Astrocyte of the hippocampus (primary cell): ENCODE measurements at regions not wholly inside any gene's neighbourhood (a gene's known extent, or its start where the extent isn't known, plus 50 kb on each side); places are given as distances from the start of the nearest gene placed in this dataset.

Source experiments
- DNase-seq: peaks from one replicate; pipeline ENCODE4 v3.0.0; 2011; ENCODE audit warnings: low read depth, low spot score

DNA sequence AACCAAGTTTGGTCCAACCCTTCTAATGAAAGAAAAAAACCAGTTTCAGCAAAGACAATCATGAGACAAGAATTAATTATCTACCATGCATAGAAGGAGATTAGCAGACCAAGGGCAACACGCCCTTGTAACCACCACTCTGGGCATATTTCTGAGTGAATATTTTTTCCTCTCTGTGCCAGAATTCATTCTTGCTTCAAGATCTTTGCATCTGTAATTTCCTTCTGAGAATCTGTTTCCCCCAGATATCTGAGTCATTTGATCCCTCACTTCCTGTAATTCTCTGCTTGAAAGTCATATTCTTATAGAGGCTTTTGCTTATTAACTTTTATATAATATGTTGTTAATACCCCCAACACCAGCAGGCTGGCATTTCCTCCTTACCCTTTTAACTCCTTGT lies 243.7 kb downstream of the SLC16A7 start:
- no peak for DNase-seq

DNA sequence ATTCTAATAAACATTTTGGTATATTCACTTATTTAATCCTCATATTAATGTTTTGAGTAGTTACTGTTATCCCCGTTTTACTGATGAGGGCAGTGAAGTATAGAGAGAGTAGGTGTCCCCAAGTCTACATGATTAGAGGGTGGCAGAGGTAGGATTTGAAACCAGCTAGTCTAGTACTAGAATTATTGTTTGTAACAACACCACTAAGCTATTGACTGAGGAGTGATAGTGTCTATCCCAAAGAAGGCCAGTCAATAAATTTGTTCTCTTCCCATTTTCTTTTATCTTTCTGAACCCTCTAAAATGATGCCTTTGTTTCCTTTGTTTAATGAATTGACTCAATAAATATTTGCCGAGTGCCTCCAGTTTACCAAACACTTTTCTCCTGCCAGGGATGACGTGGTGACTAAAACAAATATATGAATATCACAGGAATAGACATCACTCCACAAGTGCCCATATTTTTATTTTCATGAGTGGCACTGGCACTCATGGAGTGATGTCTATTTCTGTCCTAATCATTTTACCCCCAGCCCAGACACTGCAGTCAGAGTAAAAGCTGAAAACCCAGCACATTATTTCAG lies 247.5 kb downstream of the SLC16A7 start:
- DNase-seq, result no peak

DNA sequence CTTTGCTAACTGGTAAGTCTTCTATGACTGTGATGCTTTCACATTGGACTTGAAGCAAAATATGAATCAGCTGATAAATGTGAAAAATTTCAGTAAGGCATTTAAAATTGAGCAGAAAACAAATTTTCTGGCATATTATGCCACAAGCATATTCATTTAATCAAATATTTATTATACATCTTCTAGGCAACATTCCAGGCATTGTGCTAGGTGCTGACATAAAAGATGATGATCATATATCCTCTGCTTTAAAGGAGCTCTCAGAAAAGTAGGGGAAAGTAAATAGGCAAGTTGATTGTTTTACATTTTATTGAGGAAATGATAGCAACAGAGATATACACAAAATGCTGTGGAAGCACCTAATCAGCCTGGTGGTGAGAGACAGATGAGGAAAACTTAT lies 248.9 kb downstream of the SLC16A7 start:
- DNase-seq, result no peak

DNA sequence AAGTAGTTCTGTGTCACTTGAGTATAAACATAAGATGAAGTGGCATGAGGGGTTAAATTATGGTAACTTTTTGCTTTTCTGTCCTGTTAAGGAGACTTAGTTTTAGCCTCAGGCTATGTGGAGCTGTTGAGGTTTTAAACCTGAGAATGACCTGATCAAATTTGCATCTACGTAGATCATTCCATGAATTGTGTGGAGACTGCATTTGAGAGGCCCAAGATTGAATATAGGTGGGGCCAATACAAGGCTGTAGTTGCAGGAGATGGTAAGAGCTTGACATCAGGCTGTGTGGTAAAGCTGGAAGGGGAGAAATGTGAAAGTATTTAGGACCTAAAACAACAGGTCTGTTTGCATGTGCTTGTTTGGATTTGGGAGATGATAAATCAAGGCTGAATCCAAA lies 249.5 kb downstream of the SLC16A7 start:
- DNase-seq, result no peak

DNA sequence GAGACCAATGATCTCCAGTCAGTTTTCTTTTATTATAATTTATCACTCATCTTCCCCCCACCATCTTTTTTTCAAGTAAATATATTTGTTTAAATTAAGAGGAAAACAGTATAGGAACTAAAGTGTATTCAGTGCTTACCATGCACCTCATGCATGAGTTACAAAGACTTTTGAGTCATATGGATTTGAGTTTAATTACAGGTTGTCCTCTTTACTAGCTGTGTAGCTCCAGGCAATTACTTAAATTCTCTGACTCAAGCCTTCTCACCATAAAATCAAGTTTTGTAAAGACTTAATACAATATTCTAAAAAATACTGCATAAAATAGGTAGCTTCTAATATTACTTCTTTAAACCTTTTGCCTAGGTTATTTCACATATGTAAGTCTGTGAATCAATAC lies 251.3 kb downstream of the SLC16A7 start:
- no peak for DNase-seq

DNA sequence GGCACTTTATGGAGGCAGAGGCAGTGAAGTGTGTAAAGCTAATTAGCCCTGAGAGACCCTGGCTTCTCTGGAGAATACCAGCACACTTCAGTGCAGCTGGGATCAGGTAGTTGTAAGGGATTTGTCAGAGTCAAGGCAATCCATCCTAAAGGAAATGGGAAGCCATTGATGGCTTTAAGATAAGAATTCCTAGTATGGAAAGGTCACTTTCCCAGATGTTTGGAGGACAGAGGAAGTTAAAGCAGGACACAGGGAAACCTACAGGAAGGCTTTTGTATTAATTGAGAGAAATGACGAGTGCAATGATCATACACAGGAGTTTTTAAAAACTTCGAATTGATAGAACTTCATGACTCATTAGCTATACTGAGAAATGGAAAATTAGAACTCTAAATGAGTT lies 254.4 kb downstream of the SLC16A7 start:
- DNase-seq, result no peak

DNA sequence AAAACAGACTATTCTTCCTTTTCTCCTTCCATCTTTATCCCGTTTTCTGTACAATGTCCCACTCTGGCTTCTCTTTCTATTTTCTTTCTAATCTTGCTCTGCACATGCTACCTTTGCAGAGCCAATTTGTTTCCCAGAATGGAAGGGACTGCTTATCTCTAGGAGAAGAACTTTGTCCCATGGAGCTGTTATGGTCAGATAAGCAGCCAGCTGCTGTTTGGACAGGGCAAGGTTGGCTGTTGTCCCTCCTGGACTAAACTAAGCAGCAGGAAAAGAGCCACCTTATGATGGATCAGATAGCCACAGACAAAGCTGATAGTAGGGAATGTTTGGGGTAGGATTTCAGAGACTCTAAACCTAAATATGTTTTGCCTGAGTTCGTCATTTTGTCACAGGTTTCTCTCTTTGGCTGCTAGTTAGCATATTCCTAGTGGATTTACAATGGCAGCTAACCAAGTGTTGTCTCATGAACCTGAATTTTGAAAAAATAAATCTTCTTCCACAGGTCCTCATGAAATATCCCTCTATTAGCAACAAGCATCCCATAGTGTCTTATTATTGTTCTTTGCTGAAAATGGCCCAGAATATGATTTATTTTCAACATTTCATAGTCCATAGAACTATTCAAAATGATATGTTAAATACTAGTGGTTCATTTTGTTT lies 262.8 kb downstream of the SLC16A7 start:
- no peak for DNase-seq

DNA sequence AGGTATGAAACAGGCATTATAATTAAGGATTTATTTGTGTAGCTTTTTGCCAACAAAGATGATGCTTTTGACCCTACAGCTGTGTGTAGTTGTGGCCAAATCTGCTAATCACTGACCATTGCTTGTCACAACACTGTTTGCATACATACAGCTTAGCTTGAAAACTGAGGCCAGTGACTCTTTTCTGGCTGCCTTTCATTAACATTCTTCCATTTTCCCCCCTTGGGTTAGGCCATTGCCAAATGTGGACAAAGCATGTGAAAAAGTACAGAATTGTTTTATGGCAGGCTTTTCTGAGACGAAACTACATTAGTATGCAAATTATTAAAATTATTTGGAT lies 263.3 kb downstream of the SLC16A7 start:
- DNase-seq, result no peak

DNA sequence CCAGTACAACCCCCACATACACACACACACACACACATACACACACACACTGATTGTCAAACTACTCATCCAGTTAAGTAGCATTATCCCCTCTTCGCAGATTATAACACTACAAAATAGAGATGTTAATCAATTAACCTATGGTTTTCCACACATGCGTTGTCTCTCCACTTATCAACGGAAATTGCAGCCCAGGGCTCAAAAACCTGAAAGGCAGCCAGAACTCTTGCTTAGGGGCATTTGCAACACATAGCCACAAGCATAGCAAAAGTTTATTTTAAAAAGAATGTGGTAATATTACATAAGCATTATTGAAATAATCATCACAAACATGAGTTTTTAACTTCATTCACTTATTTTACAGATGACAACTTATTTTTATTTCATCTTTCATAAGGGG lies 265.8 kb downstream of the SLC16A7 start:
- DNase-seq, result no peak

DNA sequence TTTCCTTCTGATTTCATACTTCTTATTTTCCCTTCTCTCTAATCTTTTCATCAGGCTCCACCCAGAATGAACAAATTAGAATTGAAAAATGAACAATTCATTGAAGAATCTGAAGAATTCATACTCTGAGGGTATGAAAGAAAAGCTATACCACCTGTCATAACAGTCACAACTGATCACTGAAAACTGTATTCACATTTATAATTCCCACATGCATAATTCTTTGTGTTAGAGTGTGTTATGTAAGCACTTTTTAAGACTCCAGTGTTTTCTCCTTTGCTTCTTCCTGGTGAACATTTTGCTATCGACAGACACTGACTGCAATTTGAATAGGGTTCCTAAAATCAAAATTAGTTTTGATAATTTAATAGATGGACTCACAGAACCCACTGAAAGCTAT lies 271.2 kb downstream of the SLC16A7 start:
- no peak for DNase-seq

DNA sequence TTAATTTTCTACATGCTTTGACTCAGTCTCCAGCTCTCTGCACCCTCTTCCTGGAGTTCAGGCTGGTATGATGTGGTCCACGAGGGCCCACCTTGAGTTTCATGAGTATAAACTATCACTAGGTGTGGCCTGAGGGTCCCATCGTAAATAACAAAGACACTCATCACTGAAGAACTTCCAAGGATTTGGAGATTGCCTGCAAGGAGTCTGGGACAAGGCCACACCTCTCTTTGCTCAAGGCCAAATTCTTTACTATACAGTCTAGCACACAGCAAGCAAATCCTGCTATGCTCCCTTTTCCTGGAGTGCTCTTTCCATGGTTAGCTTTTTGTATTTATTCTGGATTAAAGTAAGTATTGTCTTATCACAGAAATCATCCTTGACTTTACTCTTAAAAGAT lies 271.9 kb downstream of the SLC16A7 start:
- DNase-seq, result no peak

DNA sequence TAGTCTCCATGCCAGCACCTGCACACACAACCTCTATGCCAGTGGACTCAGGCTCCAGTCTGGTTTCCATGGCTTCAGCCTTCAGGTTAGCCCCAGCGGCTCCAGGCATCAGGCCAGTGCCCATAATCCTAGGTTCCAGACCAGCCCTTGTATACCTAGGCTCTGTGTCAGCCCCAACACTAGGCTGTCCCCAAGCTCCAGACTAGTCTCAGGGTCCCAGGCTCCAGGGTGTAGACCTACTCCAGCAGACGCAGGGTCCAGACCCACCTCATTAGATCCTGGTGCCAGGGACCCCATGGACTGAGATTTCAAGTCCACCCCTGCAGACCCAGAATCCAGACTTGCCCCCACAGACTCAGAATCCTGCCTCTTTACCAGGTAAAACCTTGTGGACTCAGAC lies 275.9 kb downstream of the SLC16A7 start:
- no peak for DNase-seq

DNA sequence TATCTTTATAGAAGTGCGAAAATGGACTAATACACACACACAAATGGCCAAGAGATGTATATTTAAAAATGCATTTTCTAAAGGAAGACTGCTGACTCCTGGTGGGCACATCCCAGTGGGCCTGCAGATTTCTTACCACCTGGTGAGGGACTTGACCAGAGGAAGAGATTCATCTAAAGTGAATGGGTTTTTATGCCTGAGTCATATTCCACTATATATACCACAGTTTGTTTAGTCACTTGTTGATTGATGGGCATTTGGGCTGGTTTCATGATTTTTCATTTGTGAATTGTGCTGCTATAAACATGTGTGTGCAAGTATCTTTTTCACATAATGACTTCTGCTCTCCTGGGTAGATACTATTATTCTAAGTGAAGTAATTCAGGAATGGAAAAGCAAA lies 277.3 kb downstream of the SLC16A7 start:
- no peak for DNase-seq

DNA sequence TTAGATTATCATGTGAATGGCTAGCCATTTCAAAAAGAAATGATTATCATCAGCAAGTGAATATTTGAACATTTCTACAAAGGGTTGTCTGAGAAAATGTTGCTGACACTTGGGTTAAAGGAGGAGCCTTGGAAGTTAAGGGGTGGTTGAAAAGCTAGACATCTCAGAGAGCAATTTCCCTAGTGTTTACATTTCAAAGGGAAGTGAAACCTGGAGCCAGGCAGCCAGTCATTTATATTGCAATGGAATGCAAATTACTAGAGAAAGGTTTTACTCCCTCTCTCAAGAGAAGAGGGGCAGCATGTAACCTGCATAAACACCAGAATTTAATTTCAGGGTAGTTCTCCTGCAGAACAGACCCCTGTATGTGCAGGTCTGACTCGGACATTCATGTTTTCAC lies 279.0 kb downstream of the SLC16A7 start:
- DNase-seq, result peak; percentile 4

DNA sequence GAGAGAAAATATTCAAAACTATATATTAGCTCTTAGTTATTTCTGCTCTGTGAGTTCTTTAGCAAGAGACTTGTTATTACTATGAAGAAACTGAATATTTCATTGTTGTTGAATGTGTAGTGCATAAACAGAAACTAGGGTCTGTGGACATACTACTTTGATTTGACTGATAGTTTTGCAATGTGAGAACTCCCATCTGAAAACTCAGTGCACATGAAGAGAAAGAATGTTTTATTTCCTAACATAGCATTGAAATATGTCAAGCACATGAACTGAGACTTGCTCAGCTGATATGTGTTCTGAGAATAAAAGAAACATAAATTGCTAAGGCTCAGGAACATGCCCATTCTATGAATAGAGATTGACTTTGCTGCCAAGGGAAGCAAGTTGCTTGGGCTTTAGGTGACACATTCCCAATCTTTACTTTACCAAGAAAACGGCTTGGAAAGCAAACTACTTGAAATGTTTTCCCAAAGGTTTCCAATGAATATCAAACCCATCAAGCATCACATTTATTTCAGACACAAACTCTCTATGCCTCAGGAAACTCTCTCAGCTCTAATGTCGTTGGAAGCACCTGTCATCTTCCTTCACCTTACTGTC lies 290.4 kb downstream of the SLC16A7 start:
- no peak for DNase-seq

DNA sequence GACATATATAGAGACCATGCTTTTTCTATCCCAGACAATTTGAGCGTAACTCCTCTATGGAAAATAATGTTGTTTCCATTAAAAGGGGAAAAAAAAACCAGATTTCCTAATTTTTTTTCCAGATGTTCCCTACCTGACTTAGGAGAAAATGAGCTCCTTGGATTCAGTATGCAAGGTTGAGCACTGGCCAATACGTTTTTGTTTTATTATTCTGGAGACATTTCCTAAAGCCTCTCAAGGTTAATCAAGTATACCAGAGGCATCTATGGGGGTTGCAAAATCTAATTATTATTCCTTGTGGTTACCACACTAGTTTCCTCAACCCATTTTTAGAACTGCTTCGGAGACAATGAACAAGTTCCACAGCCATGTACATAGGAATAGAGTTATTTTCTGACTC lies 291.3 kb downstream of the SLC16A7 start:
- no peak for DNase-seq

DNA sequence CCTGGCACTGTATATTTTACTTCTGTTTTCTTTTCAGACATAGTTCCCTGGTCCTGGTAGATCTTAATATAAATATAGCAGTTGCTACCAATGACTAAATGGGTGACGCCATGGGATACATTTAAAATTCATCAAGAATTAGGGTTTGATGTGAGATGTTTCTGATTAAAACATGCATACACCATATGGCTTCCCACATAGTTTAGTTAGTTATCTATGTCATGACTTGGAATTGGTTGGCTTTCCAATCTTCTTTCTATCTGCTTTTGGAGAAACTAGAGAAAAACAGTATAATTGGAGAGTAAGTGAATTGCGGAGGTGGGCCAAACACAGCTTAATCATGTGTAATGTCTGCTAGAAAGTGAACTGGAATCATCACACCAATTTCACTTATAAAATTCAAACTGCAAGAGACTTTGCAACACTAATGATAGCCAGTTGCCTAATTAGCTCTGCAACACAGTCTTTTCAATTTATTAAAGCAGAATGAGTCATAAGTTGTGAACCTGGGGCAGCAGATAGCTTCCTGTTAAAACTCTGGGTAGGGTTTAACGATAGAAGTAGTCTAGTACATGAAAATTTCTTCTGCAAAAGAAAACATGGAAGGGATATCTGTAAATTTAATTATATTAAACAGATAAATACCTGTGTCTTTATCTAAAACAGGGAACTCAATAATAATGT lies 295.2 kb downstream of the SLC16A7 start:
- peak; percentile 11 for DNase-seq

DNA sequence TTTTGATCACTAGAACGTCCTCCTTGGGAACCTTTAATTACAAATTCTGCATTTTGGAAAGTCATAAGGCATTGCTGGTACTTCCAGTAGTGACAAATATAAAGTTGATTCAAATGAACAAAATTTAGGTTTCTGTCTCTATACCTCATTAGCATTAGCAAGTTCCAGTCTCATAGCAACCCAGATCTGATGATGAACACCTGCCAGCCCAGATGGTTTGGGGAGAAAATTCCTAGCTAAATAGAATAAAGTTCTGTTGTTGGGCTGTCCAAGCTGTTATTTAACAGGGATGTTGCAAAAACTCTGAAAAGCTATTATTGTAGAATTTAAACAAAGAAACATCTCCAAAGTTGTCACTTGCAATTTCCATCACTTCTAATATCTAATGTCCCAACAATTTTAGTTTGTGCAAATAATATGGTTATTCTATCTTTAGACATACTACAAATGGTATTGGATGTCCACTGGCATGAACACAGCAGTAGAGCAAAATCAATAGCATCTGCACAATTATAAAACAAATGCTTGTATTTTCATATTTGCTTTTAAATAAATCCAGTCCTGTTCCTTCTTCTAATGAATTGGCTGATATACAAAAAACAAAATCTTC lies 299.4 kb downstream of the SLC16A7 start:
- no peak for DNase-seq

DNA sequence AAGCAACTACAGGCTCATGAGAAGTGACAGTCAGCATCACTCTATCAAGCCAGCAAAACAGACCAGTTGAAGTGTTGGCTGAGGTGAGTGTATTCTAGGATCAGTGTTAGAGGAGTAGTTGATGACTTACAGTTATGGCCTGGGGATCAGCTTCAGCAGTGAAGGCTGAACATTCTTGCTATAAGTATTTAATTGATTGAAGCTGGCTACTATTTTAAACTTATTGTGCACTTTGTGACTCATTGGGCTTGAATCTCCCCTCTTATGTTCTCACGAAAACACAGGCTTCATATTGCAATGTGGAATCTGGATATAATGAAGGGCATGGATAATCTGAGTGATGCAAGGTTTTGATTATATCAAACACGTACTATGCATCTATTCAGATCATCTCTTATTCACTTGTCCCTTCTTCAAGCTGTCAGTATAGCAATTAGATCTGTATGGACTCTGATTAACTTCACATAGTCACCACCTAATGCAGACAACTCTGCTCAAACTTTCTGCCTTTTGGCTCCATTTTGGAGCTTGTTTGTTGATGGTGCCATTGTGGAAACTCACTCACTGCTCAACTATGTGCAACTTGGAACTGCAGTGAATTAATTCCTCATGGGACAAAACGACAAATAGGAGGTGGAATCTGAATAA lies 309.2 kb downstream of the SLC16A7 start:
- DNase-seq, result peak; percentile 75

DNA sequence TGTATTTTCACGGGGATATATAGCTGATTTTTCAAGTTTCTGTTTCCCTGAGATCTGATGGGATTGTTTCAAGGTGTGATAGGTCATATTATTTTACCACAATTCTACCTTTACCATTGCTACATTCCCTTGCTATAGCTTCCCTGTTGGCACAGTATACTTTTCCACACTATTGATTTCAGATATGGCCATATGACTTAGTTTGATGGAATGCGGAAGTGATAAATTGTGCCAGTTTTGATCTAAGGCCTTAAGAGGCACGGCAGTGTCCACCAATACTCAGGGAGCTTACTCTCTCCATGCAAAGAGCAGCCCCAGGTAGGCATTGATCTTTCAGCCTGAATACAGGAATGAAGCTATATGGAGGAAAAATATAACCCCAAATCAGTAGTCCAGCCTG lies 315.7 kb downstream of the SLC16A7 start:
- DNase-seq, result no peak

DNA sequence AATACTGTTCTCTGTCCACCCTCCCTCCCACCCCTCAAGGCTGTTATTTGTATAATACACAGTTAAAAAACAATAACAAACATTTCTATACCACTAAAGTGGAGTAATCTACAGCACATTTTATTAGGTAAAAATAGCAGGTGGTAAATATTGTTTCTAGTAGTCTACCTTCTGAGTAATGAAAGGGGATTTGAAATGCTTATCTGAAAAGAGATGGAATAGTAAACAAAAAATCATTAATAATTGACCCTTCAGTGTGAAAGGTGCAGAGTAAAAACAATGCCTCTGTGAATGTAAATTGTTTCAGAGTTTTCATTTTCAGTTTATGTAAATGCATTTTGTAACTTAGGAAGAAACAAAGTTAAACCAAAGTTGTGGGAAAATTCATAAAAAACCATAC lies 321.2 kb downstream of the SLC16A7 start:
- DNase-seq, result no peak

DNA sequence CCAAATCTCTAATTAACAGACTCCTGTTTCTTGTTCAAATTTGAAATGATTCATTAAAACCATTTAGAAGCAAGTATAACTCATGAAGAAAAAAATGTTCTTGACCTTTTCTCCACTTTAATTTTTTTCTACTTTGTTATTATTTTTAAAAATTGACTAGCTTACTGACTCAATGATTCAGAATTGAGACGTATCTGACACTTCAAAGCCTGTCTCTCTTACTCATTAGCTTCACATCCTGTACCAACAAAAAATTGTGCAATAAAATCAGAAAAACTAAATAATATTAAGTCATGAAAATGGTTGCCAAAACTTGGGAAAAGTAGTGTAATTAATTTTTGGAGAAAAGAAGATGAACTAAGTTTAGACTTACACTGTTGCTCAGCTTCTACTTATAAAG lies 331.2 kb downstream of the SLC16A7 start:
- no peak for DNase-seq
